ENCODE measurements at regions not wholly inside any gene's neighbourhood (a gene's known extent, or its start where the extent isn't known, plus 50 kb on each side); places are given as distances from the start of the nearest gene placed in this dataset.

- no peaks in the 10 kb centered on the region for H3K4me1 Mint-ChIP-seq
- CTCF ChIA-PET: interaction anchor here (0.6 to 0.7 kb wide), 2 partner anchors 184 to 393 kb away, joined by 3 read pairs; no protein-coding TSS in a partner anchor
Observed at GRCh38 chr6:166772518-166772917, 145.5 kb upstream of the RPS6KA2 start.

GRCh38 chr6:166771701-166772100 is 144.7 kb upstream of the RPS6KA2 start:
- no peak for DNase-seq
- TF ChIP-seq, protein P1, sequence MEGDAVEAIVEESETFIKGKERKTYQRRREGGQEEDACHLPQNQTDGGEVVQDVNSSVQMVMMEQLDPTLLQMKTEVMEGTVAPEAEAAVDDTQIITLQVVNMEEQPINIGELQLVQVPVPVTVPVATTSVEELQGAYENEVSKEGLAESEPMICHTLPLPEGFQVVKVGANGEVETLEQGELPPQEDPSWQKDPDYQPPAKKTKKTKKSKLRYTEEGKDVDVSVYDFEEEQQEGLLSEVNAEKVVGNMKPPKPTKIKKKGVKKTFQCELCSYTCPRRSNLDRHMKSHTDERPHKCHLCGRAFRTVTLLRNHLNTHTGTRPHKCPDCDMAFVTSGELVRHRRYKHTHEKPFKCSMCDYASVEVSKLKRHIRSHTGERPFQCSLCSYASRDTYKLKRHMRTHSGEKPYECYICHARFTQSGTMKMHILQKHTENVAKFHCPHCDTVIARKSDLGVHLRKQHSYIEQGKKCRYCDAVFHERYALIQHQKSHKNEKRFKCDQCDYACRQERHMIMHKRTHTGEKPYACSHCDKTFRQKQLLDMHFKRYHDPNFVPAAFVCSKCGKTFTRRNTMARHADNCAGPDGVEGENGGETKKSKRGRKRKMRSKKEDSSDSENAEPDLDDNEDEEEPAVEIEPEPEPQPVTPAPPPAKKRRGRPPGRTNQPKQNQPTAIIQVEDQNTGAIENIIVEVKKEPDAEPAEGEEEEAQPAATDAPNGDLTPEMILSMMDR (IDR thresholded peaks at IDR 0.05): no peak
- H3K4me1 Mint-ChIP-seq: no peaks in the 10 kb centered on the region
- peaks cover 13% of the 10 kb centered on the region for H3K27me3 Mint-ChIP-seq
- ATAC-seq (ENCODE audit: low read depth): no peak
- H3K27ac Mint-ChIP-seq: no peak overlapping the region
- no peaks in the 10 kb centered on the region for H3K9me3 Mint-ChIP-seq
- H3K36me3 Mint-ChIP-seq (ENCODE audit: low read depth): no peaks in the 10 kb centered on the region
- intact Hi-C loops (cut with micrococcal nuclease): loop anchor here (10.0 kb wide), 1 partner anchor 317 kb away; no protein-coding TSS in a partner anchor
- H3K4me3 Mint-ChIP-seq: no peak overlapping the region
- POLR2A ChIA-PET: no interaction called here
- CTCF ChIA-PET: interaction anchor here (1.3 kb wide), 1 partner anchor 9 kb away, joined by 3 read pairs; no protein-coding TSS in a partner anchor

More at GRCh38 chr6:166772518-166772917, 145.5 kb upstream of the RPS6KA2 start:
- TF ChIP-seq, protein P1 (IDR thresholded peaks at IDR 0.05): no peak
- H3K27me3 Mint-ChIP-seq: peaks cover 13% of the 10 kb centered on the region
- no peaks in the 10 kb centered on the region for H3K9me3 Mint-ChIP-seq
- H3K4me3 Mint-ChIP-seq: no peak overlapping the region
- H3K36me3 Mint-ChIP-seq (ENCODE audit: low read depth): no peaks in the 10 kb centered on the region
- H3K27ac Mint-ChIP-seq: no peak overlapping the region
- ATAC-seq (ENCODE audit: low read depth) (no peak), DNase-seq (no peak)
- intact Hi-C loops (cut with micrococcal nuclease): loop anchor here (10.0 kb wide), 1 partner anchor 318 kb away; no protein-coding TSS in a partner anchor
- POLR2A ChIA-PET: no interaction called here

DNA sequence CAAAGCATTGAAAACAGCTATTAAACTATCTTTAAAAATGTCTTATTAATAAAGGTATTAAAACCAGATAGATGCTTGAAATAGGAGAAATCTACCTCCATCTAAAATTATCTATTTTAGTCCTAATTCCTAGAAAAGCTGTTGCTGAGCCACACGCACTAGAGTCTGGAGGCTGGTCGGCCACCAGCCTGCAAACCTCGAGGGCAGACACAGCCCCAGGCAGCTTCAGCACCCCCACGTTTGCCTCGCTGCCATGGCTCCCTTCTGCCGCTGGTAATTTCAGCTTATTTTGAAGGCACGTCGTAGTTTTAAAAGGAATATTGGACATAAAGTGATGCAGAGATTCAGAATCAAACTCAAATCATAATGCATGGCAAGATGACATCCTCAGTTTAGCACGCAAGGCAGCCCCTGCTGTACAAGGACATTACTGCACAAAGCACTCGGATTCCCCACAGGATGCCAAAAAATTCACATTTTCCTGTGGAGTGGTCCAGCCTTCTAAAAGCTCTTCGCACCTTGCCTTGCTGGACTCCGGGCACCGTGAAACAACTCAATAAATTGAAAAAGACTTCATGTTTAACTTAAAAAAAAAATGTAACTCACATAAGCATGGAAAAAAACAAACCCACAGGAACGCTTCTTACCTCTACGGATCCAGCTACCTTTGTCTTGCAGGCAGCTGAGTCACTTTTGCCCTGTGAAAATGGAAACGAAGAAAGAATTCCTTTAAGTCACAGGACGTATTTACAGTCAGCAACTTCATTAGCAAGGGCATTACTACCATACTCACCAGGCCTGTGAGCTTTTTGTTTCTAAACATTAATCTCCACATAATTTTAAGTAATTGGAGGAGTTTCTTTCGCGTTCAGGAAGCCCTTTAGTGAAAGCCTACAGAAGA is 143.4 kb upstream of the RPS6KA2 start:
- Mint-ChIP-seq H3K27me3 (peaks cover 13% of the 10 kb centered on the region), H3K4me1 (no peaks in the 10 kb centered on the region), H3K36me3 (ENCODE audit: low read depth) (no peaks in the 10 kb centered on the region), H3K4me3 (no peak overlapping the region), H3K9me3 (no peaks in the 10 kb centered on the region), H3K27ac (no peak overlapping the region)
- DNase-seq: no peak
- no peak for ATAC-seq (ENCODE audit: low read depth)
- TF ChIP-seq, protein P1 (IDR thresholded peaks at IDR 0.05): no peak
- CTCF ChIA-PET: interaction anchor here (0.8 to 1.3 kb wide), 3 partner anchors 8 to 219 kb away, joined by 3 to 5 read pairs (median 3); no protein-coding TSS in a partner anchor
- POLR2A ChIA-PET: interaction anchor here (0.6 kb wide), 1 partner anchor 139 kb away, joined by 3 read pairs; no protein-coding TSS in a partner anchor
- intact Hi-C loops (cut with micrococcal nuclease): loop anchor here (10.0 kb wide), 1 partner anchor 316 kb away; no protein-coding TSS in a partner anchor

DNA sequence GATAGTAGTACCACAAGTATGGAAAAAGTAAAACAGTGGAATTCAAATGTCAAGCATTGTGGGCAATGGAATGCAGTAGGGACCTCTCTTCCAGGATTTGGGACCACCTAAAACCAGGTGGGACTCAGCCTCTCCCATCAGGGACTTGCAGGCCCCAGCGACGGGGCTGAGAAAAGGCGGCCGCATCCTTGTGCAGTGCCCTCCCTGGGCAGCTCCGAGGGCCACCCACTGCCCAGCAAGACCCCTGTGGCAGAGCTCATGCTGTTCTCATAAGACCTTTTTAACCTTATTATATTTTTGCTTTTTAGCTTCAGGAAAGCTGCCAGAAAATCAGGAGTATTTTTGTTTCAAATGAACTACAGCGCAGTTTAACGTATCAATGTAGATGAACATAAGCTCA is 142.6 kb upstream of the RPS6KA2 start:
- Mint-ChIP-seq H3K27me3 (peaks cover 13% of the 10 kb centered on the region), H3K4me1 (no peaks in the 10 kb centered on the region), H3K4me3 (no peak overlapping the region), H3K27ac (no peak overlapping the region), H3K36me3 (ENCODE audit: low read depth) (no peaks in the 10 kb centered on the region), H3K9me3 (no peaks in the 10 kb centered on the region)
- intact Hi-C loops (cut with micrococcal nuclease): loop anchor here (10.0 kb wide), 1 partner anchor 315 kb away; no protein-coding TSS in a partner anchor
- DNase-seq (no peak), ATAC-seq (ENCODE audit: low read depth) (no peak)
- TF ChIP-seq, protein P1 (IDR thresholded peaks at IDR 0.05): no peak
- ChIA-PET POLR2A (interaction anchor here (0.6 kb wide), 1 partner anchor 138 kb away, joined by 3 read pairs; no protein-coding TSS in a partner anchor), CTCF (no interaction called here)

DNA sequence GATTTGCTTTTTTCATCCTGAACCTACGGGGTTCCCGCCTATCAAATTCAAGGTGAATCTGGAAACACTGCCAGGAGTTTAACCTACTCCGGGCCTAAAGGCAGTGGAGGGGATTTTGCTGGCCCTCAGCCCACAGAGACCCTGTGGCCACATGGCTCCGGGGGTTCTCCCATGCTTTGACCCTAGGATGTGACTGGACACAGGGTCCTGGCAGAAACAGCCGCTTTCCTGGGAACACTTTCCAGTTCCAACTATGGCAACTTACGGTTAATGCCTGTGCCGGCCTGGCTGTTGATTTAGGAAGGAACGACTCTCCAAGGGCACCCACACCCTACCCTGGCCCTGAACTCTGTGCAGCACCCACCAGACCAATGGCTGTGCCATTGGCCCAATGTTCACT is 141.7 kb upstream of the RPS6KA2 start:
- DNase-seq (no peak), ATAC-seq (ENCODE audit: low read depth) (no peak)
- CTCF ChIA-PET: no interaction called here
- H3K36me3 Mint-ChIP-seq (ENCODE audit: low read depth): no peaks in the 10 kb centered on the region
- no peaks in the 10 kb centered on the region for H3K9me3 Mint-ChIP-seq
- TF ChIP-seq, protein P1 (IDR thresholded peaks at IDR 0.05): no peak
- H3K4me3 Mint-ChIP-seq: no peak overlapping the region
- no peak overlapping the region for H3K27ac Mint-ChIP-seq
- peaks cover 13% of the 10 kb centered on the region for H3K27me3 Mint-ChIP-seq
- no peaks in the 10 kb centered on the region for H3K4me1 Mint-ChIP-seq
- POLR2A ChIA-PET: no interaction called here
- intact Hi-C loops (cut with micrococcal nuclease): no loop called here

Data from activated B cell treated with CpG ODN at 0.5 μM for 24 hours (primary cell).